ENCODE measurements at regions not wholly inside any gene's neighbourhood (a gene's known extent, or its start where the extent isn't known, plus 50 kb on each side); places are given as distances from the start of the nearest gene placed in this dataset.

GRCh38 chr5:133769842-133770241, 157.5 kb upstream of the FSTL4 start:
- no peak for DNase-seq (ENCODE audit: low read depth in 3 of 3)

GRCh38 chr5:133763744-133764143, 151.4 kb upstream of the FSTL4 start:
- no peak for DNase-seq (ENCODE audit: low read depth in 3 of 3)

DNA sequence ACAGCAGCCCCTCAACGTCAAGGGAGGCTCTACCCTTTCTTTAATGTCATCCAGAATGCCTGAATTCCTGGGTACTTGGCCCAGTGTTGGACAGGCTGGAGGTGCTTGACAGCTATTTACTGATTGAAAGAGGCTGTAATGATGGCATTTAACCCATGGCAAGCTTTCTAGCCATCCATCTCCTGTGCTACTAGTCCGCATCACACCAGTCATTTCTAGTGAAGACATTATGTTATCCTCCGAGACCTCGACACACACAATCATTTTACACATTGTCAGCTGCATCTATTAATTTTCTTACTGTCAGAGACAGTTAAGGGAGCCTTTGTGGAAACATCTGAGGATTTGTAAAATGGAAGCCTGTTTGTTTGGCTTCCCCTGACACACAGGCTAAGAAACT, 149.3 kb upstream of the FSTL4 start:
- no peak for DNase-seq (ENCODE audit: low read depth in 3 of 3)

DNA sequence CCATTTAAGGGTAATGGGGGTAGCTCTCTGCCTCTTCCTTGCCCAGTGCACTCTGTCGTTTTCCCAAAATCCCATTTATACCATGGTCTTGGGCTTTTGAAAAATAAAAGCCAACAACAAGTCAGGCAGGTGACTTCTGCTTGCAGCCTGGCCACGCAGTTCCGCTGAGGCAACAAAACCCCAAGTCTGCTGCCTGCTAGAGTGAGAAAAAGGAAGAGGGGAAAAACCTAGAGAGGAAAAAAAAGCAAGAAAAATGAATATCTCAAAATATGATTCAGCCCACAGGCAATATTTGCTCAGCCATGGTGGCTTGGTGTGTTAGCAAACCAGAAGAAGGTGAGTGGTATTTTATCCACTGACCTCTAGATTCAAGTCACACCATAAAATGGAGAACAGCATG, 148.2 kb upstream of the FSTL4 start:
- no peak for DNase-seq (ENCODE audit: low read depth in 3 of 3)

- DNase-seq (ENCODE audit: low read depth in 3 of 3) = no peak
Measured at GRCh38 chr5:133758641-133759040, 146.3 kb upstream of the FSTL4 start.

GRCh38 chr5:133757396-133757945, 145.1 kb upstream of the FSTL4 start:
- DNase-seq (ENCODE audit: low read depth in 3 of 3) = no peak

- DNase-seq (ENCODE audit: low read depth in 3 of 3) = no peak
Measured at GRCh38 chr5:133756756-133757155, 144.4 kb upstream of the FSTL4 start.

DNA sequence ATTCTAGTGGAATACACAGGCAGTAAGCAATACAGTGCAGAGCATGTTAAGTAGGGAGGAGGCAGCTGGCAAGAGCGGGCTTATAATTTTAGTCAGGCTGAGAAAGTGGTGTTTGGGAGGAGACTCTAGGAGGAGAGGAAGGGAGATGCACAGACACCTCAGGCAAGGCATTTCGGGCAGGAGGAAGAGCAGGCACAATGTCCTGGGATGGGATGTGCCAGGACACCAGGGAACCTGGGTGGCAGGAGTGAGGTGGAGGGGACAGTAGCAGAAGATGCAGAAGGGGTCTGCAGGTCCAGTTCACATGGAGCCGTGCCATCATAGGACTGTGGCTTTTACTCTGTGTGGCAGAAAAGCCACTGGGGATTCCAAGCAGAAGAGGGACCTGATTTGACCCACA, 143.7 kb upstream of the FSTL4 start:
- DNase-seq (ENCODE audit: low read depth in 3 of 3) = no peak

- peak in 1 of 3 experiments; percentile 3 for DNase-seq (ENCODE audit: low read depth in 3 of 3)
Measured at GRCh38 chr5:133754575-133755169, 142.3 kb upstream of the FSTL4 start.

DNA sequence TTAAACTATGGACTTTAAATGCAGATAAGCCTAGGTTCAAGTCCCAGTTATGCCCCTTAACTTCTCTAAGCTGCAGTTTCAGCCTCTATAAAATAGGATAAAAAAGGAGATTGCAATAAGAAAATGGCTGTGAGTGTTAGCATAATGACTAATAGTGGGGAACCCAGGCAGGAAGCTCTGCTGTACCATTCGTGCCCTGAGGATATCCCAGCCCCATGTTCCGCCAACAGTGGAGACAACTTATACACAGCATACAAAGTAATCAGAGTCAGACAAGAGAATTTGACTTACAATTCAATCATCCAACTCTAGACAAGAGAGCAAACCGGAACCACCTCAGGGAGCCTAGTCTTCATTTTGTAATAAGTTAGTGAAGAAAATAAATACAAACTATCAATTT, 141.5 kb upstream of the FSTL4 start:
- no peak for DNase-seq (ENCODE audit: low read depth in 3 of 3)

GRCh38 chr5:133751846-133752245, 139.5 kb upstream of the FSTL4 start:
- DNase-seq (ENCODE audit: low read depth in 3 of 3) = no peak

DNA sequence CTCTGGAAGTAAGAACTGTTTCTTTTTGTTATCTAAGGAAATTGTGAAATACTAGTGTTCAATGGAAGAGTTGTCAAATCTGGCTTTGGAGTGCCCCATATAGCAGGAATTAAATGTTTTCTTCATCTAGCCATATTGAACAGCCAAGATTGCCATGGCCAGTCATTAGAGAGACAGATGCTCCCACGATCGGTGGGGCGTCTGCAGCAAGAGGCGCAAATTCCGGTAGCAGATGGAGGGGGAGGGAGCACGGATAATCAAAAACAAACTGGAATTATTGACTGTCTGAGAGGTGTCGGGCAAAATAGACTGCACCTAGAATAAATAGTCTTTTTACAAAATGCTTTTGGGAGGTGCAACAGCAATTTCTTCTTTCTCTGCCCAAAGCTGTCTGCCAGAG, 139.1 kb upstream of the FSTL4 start:
- DNase-seq (ENCODE audit: low read depth in 3 of 3) = no peak

DNA sequence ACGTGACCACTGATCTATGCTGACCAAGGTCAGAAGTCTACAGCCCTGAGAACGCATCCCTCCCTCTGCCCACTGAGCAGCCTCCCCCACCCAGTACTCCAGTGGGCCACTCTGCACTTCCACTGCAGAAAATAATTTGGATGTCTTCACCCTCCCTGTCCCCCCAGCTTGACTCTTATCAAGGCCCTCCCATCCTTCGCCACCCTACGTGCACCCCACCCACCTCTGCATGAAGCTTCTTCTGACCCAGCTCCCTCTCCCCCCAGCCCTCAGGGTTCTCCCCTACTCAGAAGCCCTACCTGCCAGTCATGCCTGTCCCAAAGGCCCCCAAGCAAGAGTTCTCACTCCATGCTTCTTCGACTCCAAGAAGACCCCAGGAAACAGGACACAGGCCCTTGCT, 138.5 kb upstream of the FSTL4 start:
- no peak for DNase-seq (ENCODE audit: low read depth in 3 of 3)

GRCh38 chr5:133750356-133750755, 138.0 kb upstream of the FSTL4 start:
- DNase-seq (ENCODE audit: low read depth in 3 of 3) = no peak

GRCh38 chr5:133749331-133749985, 137.1 kb upstream of the FSTL4 start:
- DNase-seq (ENCODE audit: low read depth in 3 of 3) = no peak

DNA sequence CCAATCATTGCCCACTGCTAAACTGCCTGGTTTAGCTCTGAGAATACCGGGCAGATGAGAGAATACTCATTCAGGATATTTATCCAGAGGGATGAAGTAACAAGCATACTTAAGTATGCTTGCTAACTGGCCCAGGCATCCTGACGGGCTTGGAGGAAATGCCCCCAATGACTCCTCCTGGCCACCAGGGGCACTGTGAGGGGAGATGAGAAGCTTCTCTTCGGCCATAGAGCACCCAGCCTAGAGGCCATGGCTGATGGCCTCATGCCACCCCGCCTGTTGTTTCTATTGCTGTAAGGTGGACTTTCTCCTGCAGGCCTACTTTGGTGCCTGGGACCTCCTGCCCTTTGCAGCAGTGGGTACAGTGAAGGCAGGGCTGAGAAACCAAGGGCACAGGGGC, 134.5 kb upstream of the FSTL4 start:
- DNase-seq (ENCODE audit: low read depth in 3 of 3) = peak in 1 of 3 experiments; percentile 13

DNA sequence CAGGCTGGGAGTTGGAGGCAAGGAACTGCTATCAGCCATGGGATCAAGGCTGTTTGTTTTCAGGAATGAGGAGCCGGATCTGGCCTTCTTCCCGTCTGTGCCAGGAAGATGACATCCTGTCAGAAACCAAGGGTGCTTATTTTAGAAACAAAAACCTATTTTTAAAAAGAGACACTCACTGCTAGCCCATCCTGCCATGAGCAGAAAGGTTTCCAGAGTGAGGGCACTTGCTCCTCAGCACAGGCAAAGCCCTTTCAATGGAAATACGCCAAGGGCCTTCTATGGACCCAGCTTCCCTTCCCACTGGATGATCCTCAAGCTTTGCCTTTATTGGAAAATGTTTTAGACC, 132.6 kb upstream of the FSTL4 start:
- DNase-seq (ENCODE audit: low read depth in 3 of 3) = no peak

GRCh38 chr5:133744051-133744959, 132.0 kb upstream of the FSTL4 start:
- DNase-seq (ENCODE audit: low read depth in 3 of 3) = no peak

DNA sequence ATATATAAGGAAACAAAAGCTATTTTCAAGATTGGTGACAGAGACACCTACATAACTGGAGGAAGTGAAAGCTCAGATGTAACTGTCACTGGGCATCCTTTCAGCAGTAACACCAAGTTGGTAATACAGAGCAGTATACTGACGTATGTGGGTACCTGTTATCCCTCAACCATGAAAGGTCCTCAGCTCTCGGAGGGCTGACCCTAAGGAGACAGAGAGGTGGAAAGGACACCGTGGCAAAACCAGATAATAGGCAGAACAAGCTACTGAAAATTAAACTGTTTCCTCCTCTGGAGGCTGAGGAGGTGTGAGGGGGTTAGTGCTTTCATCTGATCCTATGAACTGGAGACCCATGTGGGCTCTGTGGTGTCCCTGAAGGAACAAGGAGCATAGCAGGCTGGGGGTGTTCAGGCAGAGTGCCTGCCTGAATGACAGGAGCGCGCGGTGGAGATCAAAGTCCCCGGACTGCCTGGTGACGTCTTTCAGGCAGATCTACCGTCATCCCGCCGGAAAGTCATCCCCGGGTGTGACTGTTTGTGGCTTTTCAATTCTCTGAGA, 130.2 kb upstream of the FSTL4 start:
- no peak for DNase-seq (ENCODE audit: low read depth in 3 of 3)

- no peak for DNase-seq (ENCODE audit: low read depth in 3 of 3)
Measured at GRCh38 chr5:133741818-133742355, 129.5 kb upstream of the FSTL4 start.

DNA sequence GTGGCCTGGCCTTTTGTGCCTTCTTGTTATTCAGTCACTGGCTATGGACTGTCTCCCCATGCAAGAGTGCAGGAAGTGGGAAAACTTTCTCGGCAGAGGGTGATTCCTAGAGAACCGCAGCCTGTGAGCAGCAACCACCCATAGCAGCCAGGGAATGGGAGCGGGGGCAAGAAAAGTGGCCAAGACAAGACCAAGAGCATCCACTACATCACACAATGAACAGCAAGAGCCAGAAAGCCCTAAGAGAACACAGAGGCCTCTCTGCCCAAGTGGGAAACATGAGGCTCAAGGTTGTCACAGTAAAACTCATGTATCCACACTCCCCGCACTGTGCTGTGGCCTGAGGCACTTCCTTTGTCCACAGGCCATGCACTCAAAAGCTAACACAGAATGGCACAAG, 129.1 kb upstream of the FSTL4 start:
- no peak for DNase-seq (ENCODE audit: low read depth in 3 of 3)

DNA sequence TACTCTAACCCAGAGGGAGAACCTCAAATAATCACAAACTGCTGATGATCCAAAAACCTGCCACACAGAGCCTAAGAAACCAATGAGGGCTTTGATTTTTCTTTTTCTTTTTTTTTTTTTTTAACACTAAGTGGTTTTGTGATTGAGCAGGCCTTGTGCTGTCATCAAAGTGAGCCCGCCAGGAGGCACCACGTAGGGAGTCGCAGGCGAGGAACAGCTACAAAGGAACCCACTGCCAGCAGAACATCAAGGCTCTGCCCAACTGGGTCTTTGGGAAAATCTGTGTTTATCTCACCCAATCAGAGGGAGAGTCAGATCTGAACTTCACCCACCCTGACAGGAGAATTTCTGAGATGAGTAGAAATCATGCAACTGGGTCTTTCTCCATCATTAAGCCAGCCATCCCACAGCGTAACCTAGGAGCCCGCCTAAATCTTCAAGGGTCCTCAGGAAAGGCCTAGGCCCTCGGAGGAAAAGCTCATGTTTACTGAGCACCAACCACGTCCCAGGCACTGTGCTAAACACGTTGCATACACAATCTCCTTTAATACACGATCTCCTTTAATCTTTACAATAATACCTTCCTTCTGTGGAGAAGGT, 126.9 kb upstream of the FSTL4 start:
- no peak for DNase-seq (ENCODE audit: low read depth in 3 of 3)
